ENCODE measurements at regions not wholly inside any gene's neighbourhood (a gene's known extent, or its start where the extent isn't known, plus 50 kb on each side); places are given as distances from the start of the nearest gene placed in this dataset.

- Histone ChIP-seq H4K20me1 (ENCODE audit: control insufficient read depth, extremely low read depth, insufficient read depth, low read length) (no peaks in the 10 kb centered on the region), H2AFZ (ENCODE audit: control insufficient read depth, low read length) (peak overlapping the region; percentile 64), H3K9me1 (ENCODE audit: control insufficient read depth, extremely low read depth, insufficient read depth, low read length) (no peaks in the 10 kb centered on the region), H3K27ac (ENCODE audit: control insufficient read depth, insufficient read depth, low read length) (no peak overlapping the region), H3K4me2 (ENCODE audit: control insufficient read depth, extremely low read depth, insufficient read depth, low read depth, low read length) (no peak overlapping the region), H3K4me1 (ENCODE audit: control insufficient read depth, extremely low read depth, insufficient read depth, low read length) (peaks cover 34% of the 10 kb centered on the region), H3K9me3 (ENCODE audit: control insufficient read depth, low read depth, low read length) (no peaks in the 10 kb centered on the region), H3K79me2 (ENCODE audit: control insufficient read depth, insufficient read depth, low read length) (no peaks in the 10 kb centered on the region), H3K36me3 (ENCODE audit: control insufficient read depth in 2 of 2, extremely low read depth in 1 of 2, insufficient read depth in 2 of 2, low read length in 2 of 2) (no peaks in the 10 kb centered on the region), H3K27me3 (ENCODE audit: control insufficient read depth, extremely low read depth, insufficient read depth, low read length) (no peaks in the 10 kb centered on the region), H3K4me3 (ENCODE audit: control insufficient read depth in 2 of 3, extremely low read depth in 1 of 3, insufficient read depth in 2 of 3, low read depth in 1 of 3, low read length in 3 of 3) (no peak overlapping the region), H3K9ac (ENCODE audit: control insufficient read depth, extremely low read depth, insufficient read depth, low read length) (no peak overlapping the region)
- FAIRE-seq (no peak), DNase-seq (ENCODE audit: low read depth, low spot score) (no peak)
- TF ChIP-seq EZH2 (IDR thresholded peaks at IDR 0.05; ENCODE audit: low read length), result no peak
- no peak for TF ChIP-seq CTCF (optimal IDR thresholded peaks at IDR 0.05 in 1 of 3, IDR thresholded peaks at IDR 0.05 in 1 of 3, conservative IDR thresholded peaks at IDR 0.05 in 1 of 3; ENCODE audit: extremely low read depth in 1 of 3, insufficient read depth in 2 of 3, low read length in 3 of 3)
- dilution Hi-C loops (cut with MboI; ENCODE audit: extremely low pct_ligation_motif_present, low sequenced_read_pairs), result no loop called here
These were observed 112.1 kb upstream of the HAAO start for GRCh38 chr2:42904576-42904876.

GRCh38 chr2:42903821-42904575 is 111.6 kb upstream of the HAAO start:
- Histone ChIP-seq H3K27me3 (ENCODE audit: control insufficient read depth, extremely low read depth, insufficient read depth, low read length) (no peaks in the 10 kb centered on the region), H2AFZ (ENCODE audit: control insufficient read depth, low read length) (peak overlapping the region; percentile 64), H3K4me3 (ENCODE audit: control insufficient read depth in 2 of 3, extremely low read depth in 1 of 3, insufficient read depth in 2 of 3, low read depth in 1 of 3, low read length in 3 of 3) (no peak overlapping the region), H3K36me3 (ENCODE audit: control insufficient read depth in 2 of 2, extremely low read depth in 1 of 2, insufficient read depth in 2 of 2, low read length in 2 of 2) (no peaks in the 10 kb centered on the region), H3K9me1 (ENCODE audit: control insufficient read depth, extremely low read depth, insufficient read depth, low read length) (no peaks in the 10 kb centered on the region), H3K79me2 (ENCODE audit: control insufficient read depth, insufficient read depth, low read length) (no peaks in the 10 kb centered on the region), H4K20me1 (ENCODE audit: control insufficient read depth, extremely low read depth, insufficient read depth, low read length) (no peaks in the 10 kb centered on the region), H3K4me2 (ENCODE audit: control insufficient read depth, extremely low read depth, insufficient read depth, low read depth, low read length) (no peak overlapping the region), H3K4me1 (ENCODE audit: control insufficient read depth, extremely low read depth, insufficient read depth, low read length) (peaks cover 34% of the 10 kb centered on the region), H3K9ac (ENCODE audit: control insufficient read depth, extremely low read depth, insufficient read depth, low read length) (no peak overlapping the region), H3K9me3 (ENCODE audit: control insufficient read depth, low read depth, low read length) (no peaks in the 10 kb centered on the region), H3K27ac (ENCODE audit: control insufficient read depth, insufficient read depth, low read length) (no peak overlapping the region)
- FAIRE-seq, result no peak
- DNase-seq (ENCODE audit: low read depth, low spot score), result no peak
- dilution Hi-C loops (cut with MboI; ENCODE audit: extremely low pct_ligation_motif_present, low sequenced_read_pairs), result no loop called here
- TF ChIP-seq EZH2 (IDR thresholded peaks at IDR 0.05; ENCODE audit: low read length) (no peak), CTCF (optimal IDR thresholded peaks at IDR 0.05 in 1 of 3, IDR thresholded peaks at IDR 0.05 in 1 of 3, conservative IDR thresholded peaks at IDR 0.05 in 1 of 3; ENCODE audit: extremely low read depth in 1 of 3, insufficient read depth in 2 of 3, low read length in 3 of 3) (no peak)

Measured in keratinocyte (primary cell).